HUES48 (cell line): ENCODE measurements at regions not wholly inside any gene's neighbourhood (a gene's known extent, or its start where the extent isn't known, plus 50 kb on each side); places are given as distances from the start of the nearest gene placed in this dataset.

Source experiments
- H3K27ac ChIP-seq: one replicate; pipeline ENCODE4 v1.7.0; 2013; ENCODE audit warnings: low read depth, low read length, inconsistent platforms
- H3K27me3 ChIP-seq: 2 replicates; pipeline ENCODE4 v1.6.1; 2013; ENCODE audit warnings: mild to moderate bottlenecking, low read length; ENCODE audit not compliant: control insufficient read depth, insufficient read depth
- H3K36me3 ChIP-seq: 2 replicates; pipeline ENCODE4 v1.6.1; 2013; ENCODE audit warnings: low read length; ENCODE audit not compliant: control insufficient read depth, insufficient read depth
- H3K4me1 ChIP-seq: 2 replicates; pipeline ENCODE4 v1.6.1; 2013; ENCODE audit warnings: mild to moderate bottlenecking, low read length; ENCODE audit not compliant: control insufficient read depth, insufficient read depth
- H3K4me3 ChIP-seq: 2 replicates; pipeline ENCODE4 v1.5.1; 2013; ENCODE audit warnings: mild to moderate bottlenecking, low read depth, low read length
- H3K9ac ChIP-seq: 2 replicates; pipeline ENCODE4 v1.6.1; 2013; ENCODE audit warnings: mild to moderate bottlenecking, low read depth, low read length, moderate library complexity
- H3K9me3 ChIP-seq: 2 replicates; pipeline ENCODE4 v1.6.1; 2013; ENCODE audit warnings: low read length; ENCODE audit not compliant: control insufficient read depth, insufficient read depth

GRCh38 chr7:36083626-36084380 lies 69.3 kb upstream of the EEPD1 start:
- H3K9me3 ChIP-seq, result no peaks in the 10 kb centered on the region

GRCh38 chr7:36084485-36085091 lies 68.5 kb upstream of the EEPD1 start:
- H3K36me3 ChIP-seq, result no peaks in the 10 kb centered on the region
- H3K4me1 ChIP-seq, result no peaks in the 10 kb centered on the region
- H3K27me3 ChIP-seq, result 0 out of 2 replicates have a peak, but pooled peaks cover 4% of the 10 kb centered on the region
- H3K27ac ChIP-seq, result no peak overlapping the region
- peaks cover 7% of the 10 kb centered on the region for H3K9me3 ChIP-seq
- no peak overlapping the region for H3K4me3 ChIP-seq
- H3K9ac ChIP-seq, result no peak overlapping the region

More at GRCh38 chr7:36083626-36084380, 69.3 kb upstream of the EEPD1 start:
- no peaks in the 10 kb centered on the region for H3K4me1 ChIP-seq
- H3K4me3 ChIP-seq, result no peak overlapping the region
- H3K27me3 ChIP-seq, result 0 out of 2 replicates have a peak, but pooled peaks cover 4% of the 10 kb centered on the region
- H3K9ac ChIP-seq, result no peak overlapping the region
- no peak overlapping the region for H3K27ac ChIP-seq
- H3K36me3 ChIP-seq, result no peaks in the 10 kb centered on the region

GRCh38 chr7:36085096-36085495 lies 68.0 kb upstream of the EEPD1 start:
- Histone ChIP-seq H3K9ac (no peak overlapping the region), H3K4me1 (no peaks in the 10 kb centered on the region)

GRCh38 chr7:36086571-36086970 lies 66.5 kb upstream of the EEPD1 start:
- H3K4me1 ChIP-seq, result no peaks in the 10 kb centered on the region
- H3K9me3 ChIP-seq, result peaks cover 7% of the 10 kb centered on the region
- H3K27ac ChIP-seq, result no peak overlapping the region
- H3K9ac ChIP-seq, result no peak overlapping the region
- 0 out of 2 replicates have a peak, but pooled peaks cover 4% of the 10 kb centered on the region for H3K27me3 ChIP-seq
- H3K4me3 ChIP-seq, result no peak overlapping the region
- H3K36me3 ChIP-seq, result no peaks in the 10 kb centered on the region

More at GRCh38 chr7:36085096-36085495, 68.0 kb upstream of the EEPD1 start:
- H3K27ac ChIP-seq, result no peak overlapping the region
- peaks cover 7% of the 10 kb centered on the region for H3K9me3 ChIP-seq
- no peaks in the 10 kb centered on the region for H3K36me3 ChIP-seq
- H3K27me3 ChIP-seq, result 0 out of 2 replicates have a peak, but pooled peaks cover 4% of the 10 kb centered on the region
- no peak overlapping the region for H3K4me3 ChIP-seq

- Histone ChIP-seq H3K4me3 (no peak overlapping the region), H3K27ac (no peak overlapping the region), H3K4me1 (no peaks in the 10 kb centered on the region), H3K9ac (no peak overlapping the region), H3K9me3 (peaks cover 7% of the 10 kb centered on the region), H3K27me3 (0 out of 2 replicates have a peak, but pooled peaks cover 4% of the 10 kb centered on the region), H3K36me3 (no peaks in the 10 kb centered on the region)
Measured at GRCh38 chr7:36088553-36088952, 64.5 kb upstream of the EEPD1 start.

- H3K4me1 ChIP-seq, result no peaks in the 10 kb centered on the region
Measured at GRCh38 chr7:36088966-36089365, 64.1 kb upstream of the EEPD1 start.

GRCh38 chr7:36090976-36091873 lies 61.8 kb upstream of the EEPD1 start:
- no peak overlapping the region for H3K9ac ChIP-seq
- H3K27me3 ChIP-seq, result no peaks in the 10 kb centered on the region
- H3K4me3 ChIP-seq, result no peak overlapping the region
- H3K27ac ChIP-seq, result no peak overlapping the region
- H3K36me3 ChIP-seq, result no peaks in the 10 kb centered on the region
- H3K4me1 ChIP-seq, result no peaks in the 10 kb centered on the region
- H3K9me3 ChIP-seq, result peaks cover 7% of the 10 kb centered on the region

More at GRCh38 chr7:36088966-36089365, 64.1 kb upstream of the EEPD1 start:
- no peaks in the 10 kb centered on the region for H3K36me3 ChIP-seq
- H3K9me3 ChIP-seq, result peaks cover 7% of the 10 kb centered on the region
- H3K27ac ChIP-seq, result no peak overlapping the region
- no peak overlapping the region for H3K4me3 ChIP-seq
- 0 out of 2 replicates have a peak, but pooled peaks cover 4% of the 10 kb centered on the region for H3K27me3 ChIP-seq
- H3K9ac ChIP-seq, result no peak overlapping the region

GRCh38 chr7:36091874-36092176 lies 61.2 kb upstream of the EEPD1 start:
- H3K36me3 ChIP-seq, result no peaks in the 10 kb centered on the region

GRCh38 chr7:36092221-36092771 lies 60.8 kb upstream of the EEPD1 start:
- peaks cover 7% of the 10 kb centered on the region for H3K9me3 ChIP-seq
- H3K27ac ChIP-seq, result no peak overlapping the region
- no peak overlapping the region for H3K4me3 ChIP-seq
- no peaks in the 10 kb centered on the region for H3K4me1 ChIP-seq
- no peaks in the 10 kb centered on the region for H3K27me3 ChIP-seq
- no peak overlapping the region for H3K9ac ChIP-seq
- H3K36me3 ChIP-seq, result no peaks in the 10 kb centered on the region

More at GRCh38 chr7:36091874-36092176, 61.2 kb upstream of the EEPD1 start:
- no peaks in the 10 kb centered on the region for H3K27me3 ChIP-seq
- H3K4me1 ChIP-seq, result no peaks in the 10 kb centered on the region
- no peak overlapping the region for H3K4me3 ChIP-seq
- no peak overlapping the region for H3K27ac ChIP-seq
- peaks cover 7% of the 10 kb centered on the region for H3K9me3 ChIP-seq
- no peak overlapping the region for H3K9ac ChIP-seq

- no peak overlapping the region for H3K9ac ChIP-seq
- H3K9me3 ChIP-seq, result no peaks in the 10 kb centered on the region; the same call in 1 of the 2 replicates
- H3K4me1 ChIP-seq, result no peaks in the 10 kb centered on the region
Measured at GRCh38 chr7:36096460-36097095, 56.5 kb upstream of the EEPD1 start.

More at GRCh38 chr7:36096460-36097095, 56.5 kb upstream of the EEPD1 start:
- H3K27me3 ChIP-seq, result no peaks in the 10 kb centered on the region
- no peak overlapping the region for H3K4me3 ChIP-seq
- no peaks in the 10 kb centered on the region for H3K36me3 ChIP-seq
- H3K27ac ChIP-seq, result no peak overlapping the region
